UCSD-AML1 (cell line): ENCODE measurements at regions not wholly inside any gene's neighbourhood (a gene's known extent, or its start where the extent isn't known, plus 50 kb on each side); places are given as distances from the start of the nearest gene placed in this dataset.

Experiments
- DNase-seq: peaks from one replicate; lab custom pipeline; 2025; ENCODE audit not compliant: unreplicated experiment; lab: John Stamatoyannopoulos, UW

GRCh38 chr6:105504706-105505105 lies 101.8 kb upstream of the PREP start:
- no peak for DNase-seq

DNA sequence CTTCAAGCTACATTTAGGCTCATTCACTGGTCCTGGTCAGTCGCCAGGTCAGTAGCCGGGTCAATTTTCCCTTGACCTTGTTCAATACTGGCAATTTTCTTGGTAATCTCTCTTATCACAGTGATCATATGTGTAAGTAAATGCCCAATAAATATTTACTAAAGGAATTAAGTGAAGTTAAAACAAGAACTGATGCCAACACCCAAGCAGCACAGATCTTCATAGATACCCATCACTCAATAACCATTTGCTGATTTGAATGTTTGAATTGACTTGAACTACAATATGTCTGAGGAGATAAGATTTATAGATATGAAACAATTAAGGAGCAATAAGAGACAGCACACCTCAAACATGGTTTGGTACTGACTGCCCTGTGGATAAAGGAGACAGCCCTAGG lies 100.8 kb upstream of the PREP start:
- no peak for DNase-seq

DNA sequence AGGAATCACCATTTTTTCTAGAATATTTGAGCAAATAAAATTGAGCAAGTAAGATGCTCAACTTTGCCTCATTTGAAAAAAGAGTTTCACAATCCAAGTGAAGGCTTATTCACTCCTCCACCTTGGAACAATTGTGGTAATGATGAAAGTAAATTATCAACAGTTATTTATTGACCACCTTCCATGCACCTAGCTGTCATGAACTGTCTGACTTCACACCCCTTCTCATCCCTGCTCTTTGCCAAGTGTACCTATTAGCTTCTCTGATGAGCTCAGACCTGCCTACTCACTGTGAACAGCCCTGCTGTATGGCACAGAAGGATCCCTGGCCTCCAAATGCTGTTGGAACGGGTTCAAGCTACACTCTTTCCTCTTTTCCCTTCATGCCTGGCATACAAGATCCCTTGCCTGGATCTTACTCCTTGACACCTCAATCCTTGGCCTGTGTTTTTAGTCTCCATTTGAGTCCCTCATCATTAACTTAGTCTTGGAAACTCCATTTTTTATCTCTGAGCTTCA lies 99.0 kb upstream of the PREP start:
- no peak for DNase-seq

DNA sequence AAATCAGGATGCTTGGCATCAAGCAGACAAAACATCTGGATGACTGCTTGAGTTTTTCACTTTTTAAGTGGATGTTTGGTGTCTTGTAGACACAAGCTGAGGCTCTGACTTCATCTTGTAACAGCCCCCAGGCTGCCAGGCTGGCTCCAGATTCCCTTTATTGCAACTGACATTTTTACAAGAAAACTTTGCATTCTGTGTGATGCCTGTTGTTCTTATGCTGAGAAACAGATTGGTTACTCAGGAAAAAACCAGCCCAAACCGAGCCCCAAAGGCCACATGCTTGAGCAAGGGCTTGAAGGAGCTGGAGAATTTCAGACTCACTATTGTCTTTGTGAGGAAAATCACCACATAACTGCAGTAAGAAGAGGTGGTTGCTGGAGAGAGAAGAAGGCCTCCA lies 98.4 kb upstream of the PREP start:
- no peak for DNase-seq

DNA sequence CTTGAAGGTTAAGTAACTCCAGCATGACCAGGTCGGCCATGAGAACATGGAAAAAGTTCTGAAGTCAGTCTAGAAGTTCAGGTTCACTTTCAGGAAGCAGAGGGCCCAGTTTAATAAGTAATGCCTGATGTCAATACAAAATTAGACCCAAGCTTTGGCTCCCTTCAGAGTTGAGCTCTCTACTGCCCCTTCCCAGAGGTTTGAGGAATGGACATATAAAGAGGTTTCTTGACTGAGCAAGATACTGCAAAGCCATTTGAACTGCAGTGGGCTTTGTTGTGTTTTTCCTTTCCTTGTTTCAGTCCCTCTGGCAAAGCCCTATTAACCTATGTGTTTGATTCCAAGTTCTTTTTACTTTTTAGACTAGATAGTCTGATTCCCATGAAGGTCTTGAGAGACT lies 97.8 kb upstream of the PREP start:
- no peak for DNase-seq

- DNase-seq, result no peak
Measured at GRCh38 chr6:105499931-105500330, 97.0 kb upstream of the PREP start.

- DNase-seq, result no peak
Measured at GRCh38 chr6:105499136-105499870, 96.4 kb upstream of the PREP start.

DNA sequence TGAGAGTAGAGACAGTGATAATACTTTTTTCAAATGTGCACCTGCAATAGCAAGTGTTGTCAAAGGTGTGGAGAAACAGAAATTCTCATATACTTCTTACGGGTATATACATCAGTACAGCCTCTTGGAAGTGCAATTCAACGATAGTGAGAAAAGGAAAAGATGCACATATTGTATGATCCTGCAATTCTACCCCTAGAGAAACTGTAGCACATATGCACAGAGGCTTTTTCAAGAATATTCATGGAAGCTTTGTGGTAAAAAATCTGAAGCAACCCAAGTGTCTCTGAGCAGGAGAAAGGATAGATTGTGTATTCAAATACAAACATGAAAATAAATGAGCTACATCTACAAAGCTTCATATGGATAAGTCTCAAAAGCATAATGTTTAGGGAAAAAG lies 94.7 kb upstream of the PREP start:
- no peak for DNase-seq

DNA sequence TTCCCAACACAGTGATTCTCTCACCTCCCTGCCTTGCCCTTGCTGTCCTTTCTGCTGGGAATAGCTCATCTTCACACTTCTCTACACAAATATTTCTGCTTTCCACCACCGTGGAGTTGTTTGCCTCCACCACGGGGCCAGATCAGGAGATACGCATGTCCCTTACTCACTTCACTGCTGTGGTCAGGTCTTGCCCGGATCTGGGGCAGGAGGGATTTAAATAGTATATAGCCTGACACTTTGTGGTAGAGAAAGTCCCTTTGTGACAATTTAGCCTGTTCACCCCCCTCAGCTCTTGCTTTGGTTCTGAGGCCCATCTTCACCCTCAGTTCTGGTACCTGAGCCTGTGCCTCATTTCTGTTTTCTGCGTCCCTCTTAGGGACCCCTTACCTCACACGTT lies 92.6 kb upstream of the PREP start:
- no peak for DNase-seq

DNA sequence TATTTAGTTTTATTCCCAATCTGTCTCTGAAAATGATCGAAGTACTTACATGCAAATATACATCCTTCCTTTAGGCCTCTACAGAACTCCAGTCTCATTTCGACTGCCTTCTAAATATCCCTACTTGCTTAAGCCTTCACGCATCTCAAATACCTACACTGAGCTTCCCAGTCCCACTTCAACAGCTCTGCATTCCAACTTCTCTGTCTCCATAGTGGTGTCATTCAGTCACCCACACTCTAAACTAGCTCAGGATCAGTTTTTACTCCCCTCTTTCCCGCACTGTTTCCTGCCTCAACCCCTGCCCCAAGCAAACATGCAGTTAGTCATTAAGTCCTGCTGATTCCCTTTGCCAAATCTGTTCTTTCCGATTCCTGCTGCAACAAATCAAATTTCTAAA lies 91.8 kb upstream of the PREP start:
- DNase-seq, result no peak

- DNase-seq, result no peak
Measured at GRCh38 chr6:105493736-105494135, 90.9 kb upstream of the PREP start.

DNA sequence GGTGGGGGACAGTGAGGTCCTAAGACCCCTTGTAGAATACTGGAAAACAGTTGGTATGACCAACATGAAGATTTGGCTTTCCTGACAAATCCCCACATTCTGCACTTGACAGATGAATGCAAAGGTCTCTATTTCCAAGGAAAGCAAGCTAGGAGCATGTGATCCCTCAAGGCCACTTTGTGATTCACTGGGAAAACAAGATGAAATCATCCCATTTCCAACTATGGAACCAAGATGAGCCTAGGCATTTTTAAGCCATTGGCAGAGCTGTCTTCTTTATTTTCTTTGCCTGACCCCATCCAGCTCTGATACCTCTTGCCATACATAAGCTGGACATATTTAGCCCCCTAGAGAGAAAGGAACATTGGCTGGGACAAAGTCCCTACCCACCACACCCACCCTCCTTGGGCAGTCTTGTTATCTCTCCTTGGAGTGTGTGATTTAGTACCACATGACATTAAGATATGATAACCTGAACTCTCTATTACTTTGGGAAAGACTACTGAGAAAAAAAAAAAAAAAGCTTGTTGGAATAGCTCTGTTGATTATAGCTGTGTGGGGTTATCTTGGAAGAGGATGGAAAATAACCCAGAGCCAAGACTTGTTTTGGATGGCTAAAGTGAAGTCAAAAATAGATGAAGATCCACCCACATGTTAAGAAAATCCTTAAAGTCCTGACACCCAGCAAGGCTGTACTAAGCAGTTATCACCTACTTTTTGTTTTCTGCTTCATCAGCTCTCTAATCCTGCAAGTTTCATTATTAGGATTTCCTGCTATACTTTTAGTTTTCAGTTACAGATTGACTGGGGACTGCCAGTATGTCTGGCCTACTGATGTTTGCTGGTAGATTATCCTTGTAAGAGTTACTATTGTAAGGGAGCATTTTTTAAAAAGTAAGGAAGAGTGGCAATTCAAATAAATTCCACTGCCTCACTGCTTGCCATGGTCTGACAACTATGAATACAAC lies 90.1 kb upstream of the PREP start:
- DNase-seq, result no peak

GRCh38 chr6:105489216-105489530 lies 86.3 kb upstream of the PREP start:
- no peak for DNase-seq

- DNase-seq, result no peak
Measured at GRCh38 chr6:105488516-105489215, 85.8 kb upstream of the PREP start.

GRCh38 chr6:105487040-105487790 lies 84.3 kb upstream of the PREP start:
- DNase-seq, result no peak

- DNase-seq, result no peak
Measured at GRCh38 chr6:105485456-105485855, 82.6 kb upstream of the PREP start.

DNA sequence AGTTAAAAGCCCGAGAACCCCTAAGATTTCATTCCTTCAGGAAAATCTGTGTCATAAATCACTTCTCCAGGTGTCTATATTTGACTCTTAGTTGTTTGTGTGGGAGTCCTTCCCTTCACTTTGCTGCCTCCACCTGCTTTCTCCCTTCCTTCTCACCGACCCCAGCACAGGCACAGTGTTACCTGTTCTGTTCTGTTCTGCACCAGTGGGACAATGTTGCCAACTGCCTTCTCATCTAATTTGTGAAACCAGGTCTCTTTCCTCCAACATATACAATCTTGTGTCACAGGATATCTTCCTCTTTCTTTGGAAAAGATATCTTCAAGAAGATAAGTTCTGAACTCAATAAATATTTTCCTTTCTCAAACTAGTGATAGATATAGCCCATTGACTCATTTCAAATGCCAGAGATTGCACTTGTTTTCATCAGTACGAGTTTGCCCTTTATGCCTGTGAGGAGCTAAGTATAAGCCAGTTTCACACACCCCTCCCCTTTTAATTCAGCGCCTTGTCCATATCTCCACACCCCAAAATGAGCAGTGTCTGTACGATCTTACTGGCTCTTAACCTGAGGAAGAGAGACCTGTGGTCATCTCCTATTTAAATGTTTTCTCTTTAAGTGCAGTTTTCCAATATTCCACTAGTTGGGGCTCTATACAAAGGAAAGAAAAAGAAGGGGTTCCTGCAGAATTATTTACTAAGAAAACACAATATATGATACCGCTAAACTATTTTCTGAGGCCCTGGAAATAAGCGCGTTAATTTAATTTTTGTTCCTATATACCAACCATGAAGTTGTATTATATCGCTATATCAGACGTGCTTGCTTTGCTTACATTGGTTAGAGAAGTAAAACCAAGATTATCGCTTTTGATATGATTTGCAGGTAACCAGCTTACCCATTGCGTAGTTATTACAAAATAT lies 81.6 kb upstream of the PREP start:
- no peak for DNase-seq

DNA sequence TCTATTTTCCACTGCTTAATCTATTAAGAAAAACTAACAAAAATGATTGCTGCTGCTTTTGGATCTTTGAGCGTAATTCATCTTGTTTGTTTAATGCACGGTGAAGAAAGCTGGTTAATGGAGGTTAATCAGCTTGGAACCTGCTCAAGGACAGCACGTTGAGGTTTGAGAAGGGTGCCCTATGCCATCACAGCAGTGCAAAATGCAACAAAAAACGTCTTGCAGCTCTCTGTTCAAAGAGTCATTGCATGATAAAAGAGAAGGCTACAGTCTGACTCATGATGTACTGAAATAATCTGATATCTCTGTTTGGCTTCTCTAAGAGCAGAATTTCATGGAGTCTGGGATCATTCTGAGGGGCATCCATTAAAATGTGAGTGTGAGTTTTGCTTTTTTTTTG lies 80.6 kb upstream of the PREP start:
- DNase-seq, result no peak

DNA sequence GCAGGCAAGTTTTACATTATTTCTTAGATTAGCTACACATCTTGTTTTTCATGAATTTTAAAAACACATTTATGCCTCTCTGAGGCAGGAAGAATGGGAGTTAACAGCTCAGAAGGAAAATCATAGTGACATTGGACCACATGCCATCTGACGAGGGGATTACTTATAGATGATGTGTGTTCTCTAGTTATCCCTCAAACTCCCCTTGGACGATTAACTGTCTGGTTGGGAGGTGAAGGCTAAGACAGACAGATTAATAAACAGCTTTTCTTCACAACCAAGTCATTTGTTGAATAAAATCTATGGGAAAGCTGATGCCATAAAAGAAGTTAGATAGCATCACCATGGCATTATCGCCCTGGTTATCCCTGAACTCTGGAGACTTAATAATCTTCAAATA lies 80.0 kb upstream of the PREP start:
- DNase-seq, result no peak
